GM19328 (cell line): ENCODE measurements at regions not wholly inside any gene's neighbourhood (a gene's known extent, or its start where the extent isn't known, plus 50 kb on each side); places are given as distances from the start of the nearest gene placed in this dataset.
A peak's percentile ranks its signal among the peaks of the same experiment; 100 is the strongest.

ENCODE experiments used
- ATAC-seq: cut with Tn5 transposase; IDR thresholded peaks from one replicate; pipeline ENCODE4 v1.9.1; 2021; ENCODE audit warnings: mild to moderate bottlenecking, moderate library complexity; ENCODE audit not compliant: unreplicated experiment

DNA sequence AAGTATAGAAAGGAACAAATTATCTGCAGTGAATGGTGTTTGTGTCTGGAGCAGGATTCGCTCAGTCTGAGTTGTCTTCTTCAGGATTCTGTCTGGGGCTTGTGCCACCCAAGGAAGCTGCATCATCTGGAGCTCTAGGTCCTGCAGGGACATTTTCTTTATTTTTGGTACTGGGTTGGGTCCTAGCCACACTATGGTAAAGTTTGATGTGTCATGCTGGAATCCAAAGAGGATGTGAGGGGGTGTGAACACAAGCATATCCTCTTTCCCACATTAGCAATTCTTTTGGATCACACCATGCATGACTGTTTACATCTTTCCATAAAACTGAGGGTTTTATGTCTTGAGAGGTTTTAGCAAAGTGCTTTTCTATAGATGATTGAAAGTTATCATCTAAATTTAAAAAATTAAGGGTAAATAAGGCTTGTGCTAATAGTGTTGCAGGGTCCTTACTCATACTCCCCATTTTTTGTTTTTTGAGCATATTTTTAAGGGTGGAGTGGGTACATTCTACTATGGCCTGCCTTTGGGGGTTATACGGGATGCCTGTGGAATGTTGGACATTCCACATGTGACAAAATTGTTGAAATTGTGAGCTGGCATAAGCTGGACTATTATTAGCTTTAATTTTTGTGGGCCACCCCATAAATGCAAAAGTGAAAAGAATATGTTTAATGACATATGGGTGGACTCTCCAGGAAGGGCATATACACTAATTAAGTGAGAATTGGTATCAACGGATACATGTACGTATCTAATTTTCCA, 152.0 kb upstream of the HMCN1 start:
- ATAC-seq, result no peak

DNA sequence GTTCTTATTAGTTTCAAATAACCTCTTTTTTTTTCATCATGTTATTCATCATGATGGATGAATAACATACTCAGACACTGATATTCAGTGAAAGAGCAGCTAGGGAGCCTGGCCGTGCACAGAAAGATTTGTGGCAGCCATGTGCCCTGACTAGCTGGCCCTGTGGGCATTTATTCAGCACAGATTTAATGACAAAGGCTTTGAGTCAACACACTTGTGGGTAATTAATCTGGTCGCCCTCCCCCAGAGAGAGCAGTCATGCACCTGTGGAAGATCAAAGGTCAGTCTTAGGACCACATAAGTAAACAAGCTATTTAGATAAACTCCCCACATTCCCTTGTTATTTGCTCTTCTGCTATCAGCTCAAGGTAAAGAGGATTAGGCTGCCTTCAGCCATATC, 153.2 kb upstream of the HMCN1 start:
- no peak for ATAC-seq

DNA sequence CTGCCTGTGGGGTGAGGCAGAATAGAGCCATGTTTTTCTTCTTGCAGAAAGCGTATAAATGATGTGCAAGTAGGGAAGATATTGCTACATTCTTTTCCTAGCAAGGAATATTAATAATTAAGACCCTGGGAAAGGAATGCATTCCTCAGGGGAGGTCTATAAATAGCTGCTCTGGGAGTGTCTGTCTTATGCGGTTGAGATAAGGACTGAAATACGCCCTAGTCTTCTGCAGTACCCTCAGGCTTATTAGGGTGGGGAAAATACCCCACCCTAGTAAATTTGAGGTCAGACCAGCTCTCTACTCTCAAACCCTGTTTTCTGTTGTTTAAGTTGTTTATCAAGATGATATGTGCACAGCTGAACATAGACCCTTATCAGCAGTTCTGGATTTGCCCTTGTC, 155.9 kb upstream of the HMCN1 start:
- ATAC-seq, result no peak

DNA sequence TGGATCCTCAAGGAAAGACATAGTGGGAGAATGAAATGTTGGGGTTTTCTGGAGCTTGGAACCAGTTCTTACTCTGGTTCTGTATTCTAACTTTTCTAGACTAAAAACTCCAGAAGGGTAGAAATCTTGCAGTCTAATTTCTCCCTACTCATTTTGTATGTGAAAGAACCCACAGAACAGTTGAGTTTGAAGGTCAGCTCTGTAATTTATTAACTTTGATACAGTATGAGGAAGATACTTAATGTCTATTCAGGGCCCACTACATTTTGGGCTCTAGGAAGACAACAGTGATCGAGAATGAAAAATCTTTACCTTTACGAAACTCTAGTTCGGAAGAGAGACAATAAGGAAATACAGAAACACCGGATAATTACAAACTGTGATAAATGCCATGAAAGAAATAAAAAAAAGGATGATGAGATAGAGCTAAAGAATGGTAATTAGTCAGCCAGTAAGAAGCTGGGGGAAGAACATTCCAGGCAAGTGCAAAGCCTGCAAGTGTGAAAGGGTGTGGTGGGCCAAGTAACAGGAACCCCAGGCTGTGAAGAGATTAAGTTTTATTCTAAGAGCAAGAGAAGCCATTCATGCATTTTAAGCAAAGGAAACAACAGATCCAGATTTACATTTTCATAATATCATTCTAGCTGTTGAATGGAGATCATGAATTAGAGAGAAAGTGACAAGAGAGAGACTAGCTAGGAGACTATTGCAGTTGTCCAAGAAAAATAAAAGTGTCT, 159.9 kb upstream of the HMCN1 start:
- ATAC-seq, result no peak

DNA sequence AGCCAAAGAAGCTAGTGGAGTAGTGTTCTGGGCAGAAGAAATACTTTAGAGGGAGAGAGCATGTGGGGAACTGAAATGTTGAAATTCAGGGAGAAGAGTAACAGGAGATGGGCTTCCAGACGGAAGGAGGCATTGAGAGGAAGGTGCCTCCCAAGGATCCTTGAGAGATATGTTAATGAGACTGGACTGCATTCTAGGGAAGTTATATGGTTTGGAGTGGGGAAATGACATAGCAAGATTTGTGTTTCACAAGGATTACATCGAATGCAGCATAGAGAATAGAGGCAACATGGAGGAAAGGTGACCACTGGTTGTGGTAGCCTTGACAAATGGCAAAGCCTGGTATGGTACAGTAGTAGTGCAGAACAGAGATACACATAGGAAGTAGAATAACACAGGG, 160.5 kb upstream of the HMCN1 start:
- ATAC-seq, result no peak

DNA sequence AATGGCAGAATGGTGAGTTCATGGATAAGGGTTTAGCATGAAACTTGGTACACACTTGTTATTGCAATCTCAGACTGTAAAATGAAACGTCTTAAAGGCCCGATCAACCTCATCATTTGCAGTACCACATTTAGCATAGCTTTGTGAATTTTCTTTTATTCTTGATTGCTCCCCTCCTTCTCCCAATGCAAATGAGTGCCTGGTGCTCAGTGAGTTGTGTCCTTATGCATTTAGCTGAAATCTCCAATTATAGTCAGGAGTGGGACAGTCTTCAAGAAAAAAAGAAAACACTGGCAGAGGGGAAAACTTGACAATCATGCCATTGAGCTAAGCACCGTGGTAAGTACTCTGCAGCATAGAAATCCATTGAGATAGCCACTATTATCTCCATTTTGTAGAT, 161.0 kb upstream of the HMCN1 start:
- no peak for ATAC-seq

DNA sequence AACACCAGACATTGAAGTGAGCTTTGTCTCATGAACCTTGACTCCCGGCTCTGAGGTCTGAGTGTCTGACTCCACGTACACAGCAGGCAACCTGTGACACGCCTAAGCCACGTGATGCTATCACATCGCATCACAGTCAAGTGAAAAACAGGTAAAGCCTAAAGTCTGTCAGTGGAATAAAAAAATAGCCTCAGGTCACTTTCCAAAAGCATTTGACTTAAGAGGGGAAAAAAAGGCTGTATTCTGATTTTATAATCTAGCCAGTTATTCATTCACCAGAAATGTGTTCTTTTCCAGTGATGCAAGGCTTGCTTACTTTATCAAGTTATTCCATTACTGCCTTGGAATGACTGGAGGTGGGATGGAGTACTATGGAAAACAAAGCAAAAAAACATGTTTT, 163.2 kb upstream of the HMCN1 start:
- ATAC-seq, result no peak

DNA sequence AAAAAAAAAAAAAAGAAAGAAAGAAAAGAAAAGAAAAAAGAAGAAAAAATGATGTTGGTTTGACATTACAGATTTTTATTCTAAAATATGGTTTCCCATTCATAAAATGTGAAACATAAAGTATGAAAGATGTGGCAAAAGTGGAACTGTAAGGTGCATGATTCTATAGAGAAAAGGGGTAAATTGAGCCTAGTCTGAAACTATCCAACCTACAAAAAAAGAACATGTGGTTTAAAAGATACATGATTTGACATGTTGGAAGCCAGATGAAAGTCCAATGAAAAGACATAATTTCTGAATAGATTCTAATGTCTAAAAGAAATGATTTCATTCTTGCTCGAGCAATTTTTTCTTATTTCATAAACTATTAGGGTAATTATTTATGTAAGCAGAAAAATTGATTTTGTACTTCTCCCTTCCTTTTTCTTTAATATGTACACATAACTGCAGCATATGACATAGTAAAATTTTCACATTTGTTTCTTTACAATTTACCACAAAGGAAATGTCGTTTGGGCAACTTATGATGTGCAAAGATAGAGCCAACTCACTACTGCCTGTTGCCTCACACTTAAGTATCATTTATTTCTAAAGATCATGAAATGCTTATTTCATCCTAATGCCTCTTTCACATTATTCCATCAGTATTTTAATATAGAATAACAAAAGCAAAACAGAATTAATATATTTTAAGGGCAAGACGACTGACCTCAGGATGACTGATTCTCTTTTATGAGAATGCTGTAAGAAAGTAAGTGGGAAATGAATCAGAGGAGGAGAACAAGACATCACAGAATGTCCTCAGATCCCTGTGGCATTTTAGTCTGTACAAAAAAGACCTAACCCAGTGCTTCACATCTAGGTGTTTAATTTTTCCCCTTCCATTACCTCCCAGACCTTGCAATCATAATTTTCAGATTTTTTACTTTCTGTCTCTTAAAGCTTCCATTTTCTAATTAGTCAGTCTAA, 165.8 kb upstream of the HMCN1 start:
- ATAC-seq, result no peak

DNA sequence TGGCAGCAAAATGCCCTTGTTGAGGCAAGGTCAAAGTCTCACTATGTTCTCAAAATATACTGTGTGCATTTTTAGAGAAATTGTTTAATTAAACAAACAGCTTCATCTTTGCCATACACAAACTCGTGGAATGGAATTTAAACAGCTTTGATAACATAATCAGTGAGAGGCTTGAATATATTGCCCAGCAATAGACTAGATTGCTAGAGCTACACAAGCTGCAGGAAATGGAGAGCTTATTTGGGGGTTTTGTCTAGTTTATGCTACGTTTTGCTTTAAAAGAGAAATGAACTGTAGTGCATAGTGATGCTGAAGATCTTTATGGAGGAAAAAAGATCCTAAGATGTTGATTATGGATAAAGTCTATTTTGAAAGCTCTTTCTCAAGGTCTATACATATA, 166.8 kb upstream of the HMCN1 start:
- no peak for ATAC-seq

DNA sequence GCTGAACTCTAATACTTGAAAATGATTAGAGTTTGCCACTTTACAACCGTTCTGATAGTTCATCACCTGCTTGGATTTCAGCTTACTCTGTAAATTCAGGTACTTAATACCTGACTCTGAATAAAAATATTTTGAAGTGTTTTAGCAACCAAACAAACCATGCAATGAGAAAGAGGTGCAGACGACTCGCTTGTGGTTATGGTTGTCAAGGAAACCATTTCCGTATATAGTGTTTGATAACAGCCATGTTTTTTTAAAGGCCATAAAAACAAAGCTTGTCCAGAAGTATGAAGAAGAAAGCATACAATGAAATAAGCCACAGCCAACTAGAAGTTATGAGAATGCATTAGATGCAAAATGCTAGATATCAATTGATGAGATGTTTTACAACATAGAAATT, 167.2 kb upstream of the HMCN1 start:
- ATAC-seq, result no peak

DNA sequence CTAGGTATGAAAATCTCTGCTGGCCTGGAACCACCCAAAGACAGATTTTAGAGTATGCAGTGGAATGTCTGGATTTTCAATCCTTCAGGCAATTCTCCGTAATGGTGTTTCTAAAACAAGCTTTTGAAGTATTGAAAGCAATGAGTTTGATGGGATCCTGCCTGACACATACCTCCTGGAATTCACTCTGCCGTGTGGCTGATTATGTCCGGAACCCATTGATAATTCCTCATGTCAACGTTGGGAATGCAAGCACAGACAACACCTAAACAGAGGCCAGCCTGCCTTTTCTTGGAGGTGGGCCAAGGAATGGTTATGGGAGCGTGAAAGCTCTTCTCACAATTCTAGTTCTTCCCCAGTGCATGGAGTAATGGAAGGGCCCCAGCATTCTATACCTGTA, 168.9 kb upstream of the HMCN1 start:
- no peak for ATAC-seq

DNA sequence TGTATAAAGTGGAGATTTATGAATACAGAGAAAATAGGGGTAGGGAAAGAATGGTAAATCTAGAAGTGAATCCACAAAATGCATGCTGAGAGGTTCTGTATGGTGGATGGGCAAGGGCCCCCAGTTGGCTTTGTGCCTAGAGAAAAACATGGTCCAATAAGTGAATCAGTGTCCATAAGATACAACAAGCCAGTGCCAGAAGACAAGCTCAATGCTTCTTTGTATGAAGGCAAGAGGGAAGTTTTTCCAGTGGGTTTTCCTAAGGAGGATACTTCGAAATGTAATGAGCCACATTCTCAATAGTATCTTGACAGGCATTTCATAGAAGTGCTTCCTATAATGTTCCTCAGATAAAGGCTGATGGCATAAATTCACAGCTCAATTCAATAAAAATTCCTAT, 169.4 kb upstream of the HMCN1 start:
- ATAC-seq, result no peak

DNA sequence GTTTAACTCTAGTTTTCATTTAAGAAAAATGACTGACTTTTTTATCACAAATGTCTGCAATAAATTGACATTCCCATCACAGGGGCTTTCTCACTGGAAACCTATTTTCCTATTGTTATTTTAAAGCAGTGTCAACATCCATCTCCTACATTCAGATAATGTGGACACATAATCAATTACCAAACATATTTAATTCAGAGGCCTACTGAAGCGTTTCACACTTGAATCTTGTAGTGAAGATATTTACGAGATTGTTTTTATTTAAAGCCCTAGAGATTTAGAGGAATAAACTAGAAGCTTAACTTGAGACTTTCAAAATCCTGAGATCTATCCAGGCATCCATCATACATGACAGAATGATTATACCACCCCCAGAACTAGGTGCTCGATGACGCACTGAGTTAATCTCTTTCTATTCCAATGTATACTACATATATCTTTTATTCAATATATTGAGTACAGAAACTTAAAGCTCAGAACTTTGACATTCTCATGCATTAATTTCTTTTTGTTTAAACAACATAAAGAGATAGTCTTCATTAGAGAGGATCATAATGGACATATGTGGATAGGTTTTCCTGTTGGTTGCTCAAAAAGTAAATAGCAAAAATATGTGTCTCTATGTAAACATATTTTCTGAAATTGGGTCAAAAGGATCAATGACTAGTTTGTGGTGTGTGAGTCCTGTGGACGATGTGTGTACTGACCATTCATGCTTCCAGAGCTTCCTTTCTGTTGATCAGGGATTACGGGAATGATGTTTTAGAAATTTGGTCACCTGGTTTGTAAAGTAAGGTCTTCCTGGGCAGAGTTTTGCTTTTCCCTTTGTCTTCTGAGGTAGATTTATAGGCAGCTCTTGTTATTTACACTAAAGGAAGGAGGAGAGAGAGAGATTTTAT, 171.5 kb upstream of the HMCN1 start:
- no peak for ATAC-seq

DNA sequence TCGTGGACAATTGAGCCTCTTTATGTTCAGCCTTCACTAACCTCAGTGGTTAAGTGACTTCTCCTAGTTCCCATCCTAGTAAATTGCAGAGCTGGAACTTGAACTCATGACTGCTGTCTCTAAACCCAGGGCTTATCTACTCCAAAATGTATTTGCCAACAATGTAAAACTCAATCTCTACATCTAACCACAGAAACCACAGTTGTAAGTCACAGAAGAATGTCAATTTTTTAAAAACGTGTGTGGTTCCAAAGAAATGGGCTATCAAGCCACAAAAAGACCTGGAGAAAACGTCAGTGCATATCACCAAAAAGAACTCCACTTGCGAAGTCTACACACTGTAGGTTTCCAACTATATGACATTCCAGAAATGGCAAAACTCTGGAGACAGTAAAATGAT, 172.6 kb upstream of the HMCN1 start:
- no peak for ATAC-seq

DNA sequence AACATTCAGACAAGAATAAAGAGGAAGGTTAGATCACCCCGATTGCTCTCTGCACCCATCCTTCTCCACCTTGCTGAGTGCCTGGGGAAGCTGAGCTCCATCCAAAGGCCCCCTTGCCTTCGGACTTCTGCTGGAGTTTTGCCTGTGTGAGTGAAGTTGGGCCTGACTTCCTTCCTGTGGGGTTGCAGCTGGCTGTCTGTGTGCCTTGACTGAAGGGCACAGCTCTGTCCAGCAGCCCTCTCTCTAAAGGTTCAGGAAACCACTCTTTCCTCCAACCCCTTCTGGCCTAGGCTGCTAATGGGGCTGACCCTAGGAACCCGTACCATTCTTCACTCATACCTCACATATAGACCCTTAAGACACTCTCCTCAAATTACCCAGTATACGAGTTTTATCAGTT, 173.4 kb upstream of the HMCN1 start:
- ATAC-seq, result no peak

DNA sequence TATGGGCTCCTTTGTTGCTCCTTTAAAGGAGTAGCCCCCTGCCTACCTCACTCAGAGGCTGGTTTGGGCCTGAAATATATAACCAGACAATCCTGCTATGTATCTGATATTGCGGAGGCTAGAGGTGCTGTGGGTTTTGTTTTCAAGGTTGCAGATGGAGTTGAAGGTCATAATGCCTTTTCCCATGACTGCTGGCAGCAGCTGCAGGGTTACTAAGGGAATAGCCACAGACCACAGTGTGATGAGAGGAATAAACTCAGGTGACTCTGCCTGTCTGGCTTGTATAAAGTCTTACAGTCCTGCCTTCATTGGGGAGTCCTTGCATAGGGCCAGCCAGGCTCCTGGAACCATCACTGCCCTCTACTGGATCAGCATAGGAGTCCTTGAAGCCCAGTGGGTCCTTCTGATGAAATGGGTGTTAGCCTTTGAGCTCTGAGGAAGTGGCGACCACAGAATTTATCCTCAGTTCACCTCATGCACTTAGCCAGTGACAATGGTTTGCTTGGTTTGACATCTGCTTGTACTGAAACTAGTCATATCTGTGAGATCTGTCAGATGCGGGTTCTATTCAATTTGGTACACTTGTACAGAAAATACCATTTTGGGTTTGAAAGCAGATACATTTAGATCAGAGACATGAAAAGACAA, 174.4 kb upstream of the HMCN1 start:
- peak; percentile 89 for ATAC-seq

DNA sequence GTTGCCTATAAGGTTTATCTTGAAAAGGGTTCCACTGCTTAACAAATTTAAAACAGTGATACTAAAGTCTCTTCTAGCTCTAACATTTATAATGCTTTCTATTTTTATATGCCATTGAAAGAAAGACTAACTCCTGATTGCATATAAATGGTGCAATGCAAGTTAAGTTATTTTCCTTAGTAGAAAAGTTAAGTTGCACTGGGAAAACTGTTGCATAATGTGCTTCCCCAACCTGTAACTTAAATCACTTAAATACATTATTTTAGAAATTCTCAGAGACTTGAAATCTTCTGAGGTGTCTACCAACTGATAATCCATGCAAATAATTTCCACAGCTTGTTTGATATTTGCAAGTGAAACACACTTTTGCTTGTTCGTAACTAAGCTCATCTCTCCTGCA, 175.0 kb upstream of the HMCN1 start:
- no peak for ATAC-seq

DNA sequence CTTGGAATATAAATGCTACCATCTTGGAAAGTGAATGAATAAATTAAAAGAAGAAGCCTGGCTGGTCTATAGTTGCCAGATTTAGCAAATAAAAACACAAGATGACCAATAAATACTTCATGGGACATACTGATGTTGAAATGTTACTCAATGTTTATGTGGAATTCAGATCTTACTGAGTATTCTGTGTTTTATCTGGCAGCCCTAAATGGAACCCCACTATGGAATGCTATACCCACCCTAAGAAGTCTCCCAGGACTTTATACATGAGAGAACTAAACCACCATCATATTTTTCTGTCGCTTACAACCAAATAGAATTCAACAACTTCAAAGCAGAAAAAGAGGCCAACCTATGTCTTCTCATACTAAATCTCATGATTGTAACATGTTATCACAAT, 177.6 kb upstream of the HMCN1 start:
- ATAC-seq, result no peak

DNA sequence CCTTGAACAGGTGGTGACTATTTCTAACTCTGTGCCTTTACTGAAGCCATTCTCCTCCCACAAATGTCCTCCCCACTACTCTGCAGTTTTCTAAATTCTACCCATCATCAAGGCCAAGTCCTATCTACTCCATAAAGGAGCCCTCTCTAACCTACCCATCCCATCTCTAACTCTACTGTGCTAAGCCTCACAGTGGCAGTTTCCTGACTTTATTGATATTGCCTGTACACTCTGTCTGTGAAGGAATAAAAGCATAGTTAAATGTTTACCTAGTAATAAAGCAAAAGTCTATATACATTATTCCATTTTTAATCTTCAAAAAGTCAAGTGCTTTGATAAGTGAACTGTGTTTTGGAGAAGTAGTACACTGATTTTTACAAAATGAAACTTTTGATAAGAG, 178.4 kb upstream of the HMCN1 start:
- ATAC-seq, result no peak

DNA sequence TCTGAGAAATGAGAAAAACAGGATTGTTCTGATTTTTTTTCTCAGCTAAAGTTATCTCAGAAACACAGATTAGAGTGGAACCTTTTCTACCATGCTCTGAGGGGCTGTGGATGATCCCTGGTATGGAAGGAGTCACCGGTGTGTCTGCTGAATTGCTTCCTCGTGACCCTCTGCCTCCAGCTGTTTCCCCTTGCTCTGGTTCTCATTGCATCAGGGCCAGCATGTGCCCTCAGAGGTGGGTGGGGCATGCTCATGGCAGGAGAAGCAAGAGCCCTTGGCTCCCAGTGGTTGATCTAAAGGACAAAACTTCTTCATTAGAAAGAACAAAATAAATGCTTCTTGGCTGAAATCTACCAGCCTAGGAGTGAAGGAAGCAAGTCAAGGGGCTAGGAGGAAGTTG, 183.2 kb upstream of the HMCN1 start:
- ATAC-seq, result no peak
